HG02840 (cell line): ENCODE measurements at regions not wholly inside any gene's neighbourhood (a gene's known extent, or its start where the extent isn't known, plus 50 kb on each side); places are given as distances from the start of the nearest gene placed in this dataset.
"Not testable (repeated sequence)": the region's sequence is repeated elsewhere in the genome, so short reads cannot be mapped to it uniquely, and the experiment has no call there.

ENCODE experiments used
- ATAC-seq: cut with Tn5 transposase; IDR thresholded peaks from one replicate; pipeline ENCODE4 v1.9.1; 2021; ENCODE audit warnings: mild to moderate bottlenecking, moderate library complexity, moderate number of reproducible peaks; ENCODE audit not compliant: unreplicated experiment, low FRiP score

GRCh38 chr12:87369161-87369560 is 660.0 kb downstream of the C12orf50 start:
- ATAC-seq, result no peak

GRCh38 chr12:87368259-87368658 is 660.9 kb downstream of the C12orf50 start:
- ATAC-seq, result no peak

GRCh38 chr12:87365423-87365822 is 663.8 kb downstream of the C12orf50 start:
- ATAC-seq, result no peak

- no peak for ATAC-seq
These were observed 665.6 kb downstream of the C12orf50 start for GRCh38 chr12:87363497-87364084.

- ATAC-seq, result no peak
These were observed 679.5 kb downstream of the C12orf50 start for GRCh38 chr12:87349681-87350080.

GRCh38 chr12:87348071-87348470 is 681.1 kb downstream of the C12orf50 start:
- no peak for ATAC-seq

GRCh38 chr12:87344699-87345098 is 684.5 kb downstream of the C12orf50 start:
- no peak for ATAC-seq

GRCh38 chr12:87338681-87339080 is 690.5 kb downstream of the C12orf50 start:
- no peak for ATAC-seq

- ATAC-seq, result no peak
These were observed 692.3 kb downstream of the C12orf50 start for GRCh38 chr12:87336814-87337336.

GRCh38 chr12:87332987-87333726 is 696.0 kb downstream of the C12orf50 start:
- ATAC-seq, result no peak

GRCh38 chr12:87330071-87330555 is 699.1 kb downstream of the C12orf50 start:
- ATAC-seq, result not testable (repeated sequence)

GRCh38 chr12:87329076-87329863 is 699.9 kb downstream of the C12orf50 start:
- ATAC-seq, result no peak

GRCh38 chr12:87323369-87323768 is 705.8 kb downstream of the C12orf50 start:
- no peak for ATAC-seq

- no peak for ATAC-seq
These were observed 708.5 kb downstream of the C12orf50 start for GRCh38 chr12:87320724-87321123.

GRCh38 chr12:87317302-87317701 is 711.9 kb downstream of the C12orf50 start:
- no peak for ATAC-seq

- peak; percentile 71 for ATAC-seq
These were observed 718.0 kb downstream of the C12orf50 start for GRCh38 chr12:87311206-87311605.

GRCh38 chr12:87310126-87310525 is 719.1 kb downstream of the C12orf50 start:
- ATAC-seq, result no peak

GRCh38 chr12:87305481-87305880 is 723.7 kb downstream of the C12orf50 start:
- ATAC-seq, result no peak

GRCh38 chr12:87304406-87304805 is 724.8 kb downstream of the C12orf50 start:
- ATAC-seq, result no peak

GRCh38 chr12:87303396-87304012 is 725.7 kb downstream of the C12orf50 start:
- ATAC-seq, result no peak
